IMR-90 (cell line): ENCODE measurements at regions not wholly inside any gene's neighbourhood (a gene's known extent, or its start where the extent isn't known, plus 50 kb on each side); places are given as distances from the start of the nearest gene placed in this dataset.

Experiments
- ATAC-seq: fragments of 200-7000 bp; cut with Tn5 transposase; 2 replicates; pipeline ENCODE4 v1.9.1; 2020; ENCODE audit warnings: low read depth, mild to moderate bottlenecking, moderate library complexity
- BruUV-seq: library from RNA; stranded (reverse); fragments of 400-500 nt; replicated peaks from 2 replicates; lab custom pipeline; 2021; lab: Mats Ljungman, UMichigan
- CTCF ChIA-PET: fragments of 300-600 bp; formaldehyde crosslinking; extraction: SDS; loops from one replicate; lab custom pipeline; 2021; ENCODE audit warnings: antibody characterized with exemption; lab: Yijun Ruan, JAX
- POLR2A ChIA-PET: fragments of 300-600 bp; sonication (Branson Sonifier 250); formaldehyde crosslinking; loops from one replicate; lab custom pipeline; 2022; ENCODE audit warnings: antibody characterized with exemption; ENCODE audit not compliant: unreplicated experiment; lab: Charles Lee
- DNase-seq: peaks from one replicate; pipeline ENCODE4 v3.0.0; 2013
- H2AFZ ChIP-seq: replicated peaks from 2 replicates; pipeline ENCODE3; 2013; ENCODE audit warnings: low read length, mild to moderate bottlenecking; ENCODE audit not compliant: poor library complexity
- H2AK5ac ChIP-seq: 2 replicates; pipeline ENCODE4 v1.6.1; 2013; ENCODE audit warnings: low read depth, low read length, inconsistent platforms
- H2AK9ac ChIP-seq: replicated peaks from 2 replicates; pipeline ENCODE3; 2013; ENCODE audit warnings: mild to moderate bottlenecking, low read depth, low read length, moderate library complexity; ENCODE audit not compliant: poor library complexity
- H2BK120ac ChIP-seq: 2 replicates; pipeline ENCODE4 v1.6.1; 2013; ENCODE audit warnings: low read depth, low read length, inconsistent platforms
- H2BK15ac ChIP-seq: 3 replicates; pipeline ENCODE4 v1.6.1; 2013; ENCODE audit warnings: low read depth, low read length, inconsistent platforms
- H2BK20ac ChIP-seq: 2 replicates; pipeline ENCODE4 v1.6.1; 2013; ENCODE audit warnings: low read depth, mild to moderate bottlenecking, inconsistent platforms, low read length, moderate library complexity
- H2BK5ac ChIP-seq: 2 replicates; pipeline ENCODE4 v1.6.1; 2013; ENCODE audit warnings: mild to moderate bottlenecking, low read depth, low read length, inconsistent platforms; ENCODE audit not compliant: poor library complexity, severe bottlenecking
- H3K14ac ChIP-seq: replicated peaks from 2 replicates; pipeline ENCODE4 v1.6.1; 2013; ENCODE audit warnings: low read depth, low read length, inconsistent platforms
- H3K18ac ChIP-seq: 2 replicates; pipeline ENCODE4 v1.6.1; 2013; ENCODE audit warnings: low read depth, low read length, control low read depth
- H3K23ac ChIP-seq: 2 replicates; pipeline ENCODE4 v1.6.1; 2013; ENCODE audit warnings: low read depth, low read length, inconsistent platforms
- H3K27ac ChIP-seq: 2 replicates; pipeline ENCODE4 v1.5.1; 2013; ENCODE audit warnings: mild to moderate bottlenecking, control low read depth, low read length; ENCODE audit not compliant: insufficient read depth
- H3K27me3 ChIP-seq: 2 replicates; pipeline ENCODE4 v1.6.1; 2013; ENCODE audit warnings: low read length; ENCODE audit not compliant: control insufficient read depth, insufficient read depth
- H3K36me3 ChIP-seq: 2 replicates; pipeline ENCODE4 v1.6.1; 2013; ENCODE audit warnings: low read length, mixed read lengths; ENCODE audit not compliant: control insufficient read depth, insufficient read depth
- H3K4ac ChIP-seq: 2 replicates; pipeline ENCODE4 v1.6.1; 2013; ENCODE audit warnings: low read depth, low read length, inconsistent platforms
- H3K4me1 ChIP-seq: 2 replicates; pipeline ENCODE4 v1.6.1; 2013; ENCODE audit warnings: low read length, mixed read lengths; ENCODE audit not compliant: control insufficient read depth, insufficient read depth
- H3K4me2 ChIP-seq: 2 replicates; pipeline ENCODE4 v1.6.1; 2013; ENCODE audit warnings: low read depth, mild to moderate bottlenecking, control low read depth, low read length, moderate library complexity
- H3K4me3 ChIP-seq: 2 replicates; pipeline ENCODE4 v1.5.1; 2013; ENCODE audit warnings: low read depth, mild to moderate bottlenecking, control low read depth, low read length, moderate library complexity; ENCODE audit not compliant: insufficient read depth
- H3K56ac ChIP-seq: 2 replicates; pipeline ENCODE4 v1.6.1; 2013; ENCODE audit warnings: low read length, inconsistent platforms; ENCODE audit not compliant: insufficient read depth; ENCODE audit errors: extremely low read depth
- H3K79me1 ChIP-seq, 2 experiments: 2 replicates each; pipeline ENCODE4 v1.6.1; 2013; ENCODE audit warnings: low read length in 2 of 2, inconsistent platforms in 1 of 2, low read depth in 1 of 2
- H3K9ac ChIP-seq: 2 replicates; pipeline ENCODE4 v1.6.1; 2013; ENCODE audit warnings: low read depth, low read length, control low read depth
- H3K9me1 ChIP-seq: 2 replicates; pipeline ENCODE4 v1.6.1; 2013; ENCODE audit warnings: low read length, inconsistent platforms; ENCODE audit not compliant: insufficient read depth
- H3K9me3 ChIP-seq: 2 replicates; pipeline ENCODE4 v1.6.1; 2013; ENCODE audit warnings: low read length; ENCODE audit not compliant: control insufficient read depth, insufficient read depth
- H4K20me1 ChIP-seq: 2 replicates; pipeline ENCODE4 v1.6.1; 2013; ENCODE audit warnings: low read length, inconsistent platforms; ENCODE audit not compliant: insufficient read depth
- H4K5ac ChIP-seq: 2 replicates; pipeline ENCODE4 v1.6.1; 2013; ENCODE audit warnings: mild to moderate bottlenecking, low read depth, low read length, control low read depth
- H4K8ac ChIP-seq, 2 experiments: 2 replicates each; pipeline ENCODE4 v1.6.1; 2013; ENCODE audit warnings: low read depth in 2 of 2, low read length in 2 of 2, control low read depth in 1 of 2, inconsistent platforms in 1 of 2
- H4K91ac ChIP-seq: 2 replicates; pipeline ENCODE4 v1.6.1; 2013; ENCODE audit warnings: low read depth, low read length, inconsistent platforms; ENCODE audit not compliant: insufficient read depth
- BHLHE40 ChIP-seq: fragments of 150-350 bp; IDR thresholded peaks from 2 replicates; pipeline ENCODE4 v1.6.1; 2016; ENCODE audit warnings: mild to moderate bottlenecking, low read depth, low read length
- CEBPB ChIP-seq: IDR thresholded peaks from 2 replicates; pipeline ENCODE4 v1.6.1; 2012; ENCODE audit warnings: low read depth, low read length, improper control_type of control experiment
- CTCF ChIP-seq: conservative IDR thresholded peaks from 2 replicates; pipeline ENCODE4 v1.5.1; 2012; ENCODE audit warnings: mild to moderate bottlenecking, low read depth, low read length, improper control_type of control experiment
- ELK1 ChIP-seq: fragments of 150-350 bp; IDR thresholded peaks from 2 replicates; pipeline ENCODE4 v1.6.1; 2016; ENCODE audit warnings: low read depth, mild to moderate bottlenecking, low read length, moderate library complexity, borderline replicate concordance
- FOS ChIP-seq: fragments of 150-350 bp; IDR thresholded peaks from 2 replicates; pipeline ENCODE4 v1.6.1; 2016; ENCODE audit warnings: low read depth, low read length
- MAZ ChIP-seq: IDR thresholded peaks from 2 replicates; pipeline ENCODE4 v1.6.1; 2012; ENCODE audit warnings: low read depth, mild to moderate bottlenecking, low read length, improper control_type of control experiment, moderate library complexity, borderline replicate concordance
- MXI1 ChIP-seq: IDR thresholded peaks from 2 replicates; pipeline ENCODE4 v1.6.1; 2012; ENCODE audit warnings: low read depth, mild to moderate bottlenecking, low read length, moderate library complexity, borderline replicate concordance
- POLR2A ChIP-seq: IDR thresholded peaks from 2 replicates; pipeline ENCODE4 v1.6.1; 2012; ENCODE audit warnings: mild to moderate bottlenecking, low read depth, low read length
- RAD21 ChIP-seq: IDR thresholded peaks from 2 replicates; pipeline ENCODE4 v1.6.1; 2012; ENCODE audit warnings: low read length, improper control_type of control experiment
- RCOR1 ChIP-seq: IDR thresholded peaks from 2 replicates; pipeline ENCODE4 v1.6.1; 2012; ENCODE audit warnings: mild to moderate bottlenecking, low read length, improper control_type of control experiment; ENCODE audit not compliant: insufficient replicate concordance
- RFX5 ChIP-seq: IDR thresholded peaks from 2 replicates; pipeline ENCODE4 v1.8.0; 2012; ENCODE audit warnings: low read depth, mild to moderate bottlenecking, low read length, moderate library complexity
- SMC3 ChIP-seq: fragments of 150-350 bp; IDR thresholded peaks from 2 replicates; pipeline ENCODE4 v1.6.1; 2016; ENCODE audit warnings: low read depth, mild to moderate bottlenecking, antibody characterized with exemption, low read length, moderate library complexity
- WGBS, 2 experiments: methylation state at CpG; one replicate each; pipeline versions ENCODE4 v1.1.5 to v1.1.7; 2013; ENCODE audit warnings: missing lambda C conversion rate in 2 of 2; ENCODE audit not compliant: insufficient read length in 1 of 2; ENCODE audit errors: extremely low coverage in 2 of 2; 5-methylcytosine and 5-hydroxymethylcytosine counted together
- dilution Hi-C: fragments of 300-500 bp; cut with HindIII; formaldehyde crosslinking; loops from one replicate; pipeline ENCODE4 v1.14.3; 2018; ENCODE audit warnings: low sequenced_read_pairs; ENCODE audit not compliant: unreplicated experiment
- in situ Hi-C: fragments of 300-500 bp; cut with MboI; formaldehyde crosslinking; loops from 3 replicates; pipeline ENCODE4 v1.14.3; 2019; ENCODE audit warnings: low sequenced_read_pairs, inconsistent platforms, mixed read lengths
- intact Hi-C: fragments of 100-400 bp; cut with micrococcal nuclease; formaldehyde crosslinking; loops from 2 replicates; pipeline ENCODE4 v1.10.0; 2022

GRCh38 chr7:42694894-42695507 lies 216.9 kb downstream of the C7orf25 start:
- no peaks in the 10 kb centered on the region for H3K79me1 ChIP-seq
- no peak overlapping the region for H2BK20ac ChIP-seq
- DNase-seq (no peak), ATAC-seq (no peak)
- no peak overlapping the region for H3K9ac ChIP-seq
- no TSS peak for BruUV-seq
- no peaks in the 10 kb centered on the region for H3K9me3 ChIP-seq
- no peak overlapping the region for H2AFZ ChIP-seq
- no peak overlapping the region for H2AK9ac ChIP-seq
- no peak overlapping the region for H3K27ac ChIP-seq
- H3K56ac ChIP-seq: no peak overlapping the region
- no peaks in the 10 kb centered on the region for H3K36me3 ChIP-seq
- no peaks in the 10 kb centered on the region for H3K9me1 ChIP-seq
- H2BK5ac ChIP-seq: no peak overlapping the region
- no peak overlapping the region for H4K5ac ChIP-seq
- peaks cover 2% of the 10 kb centered on the region for H3K27me3 ChIP-seq
- H3K4ac ChIP-seq: no peak overlapping the region
- no peak overlapping the region for H3K23ac ChIP-seq
- no peaks in the 10 kb centered on the region for H4K20me1 ChIP-seq
- H3K4me1 ChIP-seq: peaks cover 3% of the 10 kb centered on the region; the same call in 1 of the 2 replicates
- no peak for TF ChIP-seq RFX5
- no peak for TF ChIP-seq BHLHE40
- no peak for TF ChIP-seq CEBPB
- no peak for TF ChIP-seq CTCF
- no peak for TF ChIP-seq FOS
- no peak for TF ChIP-seq SMC3
- no peak for TF ChIP-seq MAZ
- no peak for TF ChIP-seq MXI1
- TF ChIP-seq RCOR1: no peak
- TF ChIP-seq RAD21: no peak
- no peak for TF ChIP-seq ELK1
- TF ChIP-seq POLR2A: no peak
- H3K14ac ChIP-seq: no peak overlapping the region
- no peak overlapping the region for H3K4me2 ChIP-seq
- H3K18ac ChIP-seq: no peak overlapping the region
- no peak overlapping the region for H3K4me3 ChIP-seq
- in situ Hi-C loops (no loop called here), dilution Hi-C loops (no loop called here), intact Hi-C loops (loop anchor here (5.0 kb wide), 1 partner anchor 458 kb away; the partner anchor contains the start of gene GLI3)
- 60% methylated on average over 3 of the region's 6 CpGs; no CpG with 5 or more reads in 1 of the 2 experiments for WGBS, 2 experiments
- CTCF ChIA-PET: no interaction called here
- H4K8ac ChIP-seq: no peak overlapping the region
- POLR2A ChIA-PET: no interaction called here
- H2AK5ac ChIP-seq: no peak overlapping the region
- H4K91ac ChIP-seq: no peak overlapping the region
- no peak overlapping the region for H2BK120ac ChIP-seq
- no peak overlapping the region for H2BK15ac ChIP-seq
